CD1c-positive myeloid dendritic cell (primary cell): ENCODE measurements at regions not wholly inside any gene's neighbourhood (a gene's known extent, or its start where the extent isn't known, plus 50 kb on each side); places are given as distances from the start of the nearest gene placed in this dataset.

Experiments
- DNase-seq: peaks from one replicate; pipeline ENCODE4 v3.0.0-alpha.2; 2016; ENCODE audit errors: extremely low spot score

DNA sequence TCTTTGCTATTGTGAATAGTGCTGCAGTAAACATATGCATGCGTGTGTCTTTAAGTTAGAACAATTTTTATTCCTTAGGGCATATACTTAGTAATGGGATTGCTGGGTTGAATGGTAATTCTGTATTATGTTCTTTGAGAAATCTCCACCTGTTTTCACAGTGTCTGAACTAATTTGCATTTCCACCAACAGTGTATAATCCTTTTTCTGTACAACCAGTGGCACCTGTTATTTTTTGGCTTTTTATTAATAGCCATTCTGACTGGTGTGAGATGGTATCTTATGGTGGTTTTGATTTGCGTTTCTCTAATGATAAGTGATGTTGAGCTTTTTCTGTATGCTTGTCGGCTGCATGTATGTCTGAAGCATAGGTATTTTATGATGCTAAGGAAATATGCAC, 820.8 kb upstream of the MAP3K7 start:
- DNase-seq, result no peak

DNA sequence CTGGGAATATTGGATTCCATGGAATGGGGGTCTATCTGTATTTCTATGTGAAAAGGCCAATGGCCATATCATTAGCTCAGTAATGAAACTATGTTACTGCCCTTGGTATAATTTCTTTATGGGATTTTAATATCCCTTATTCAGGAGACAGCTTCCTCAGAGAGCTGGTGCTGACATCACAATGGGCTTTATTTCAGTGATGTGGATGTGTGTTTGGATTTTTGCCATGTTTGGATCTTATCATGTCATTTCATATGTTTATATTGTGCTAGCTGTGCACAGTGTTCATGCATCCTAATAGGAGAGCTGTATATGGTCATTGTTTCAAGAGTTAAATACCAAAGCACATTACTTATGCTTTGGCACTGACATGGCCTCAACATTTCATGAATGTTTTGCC, 806.1 kb upstream of the MAP3K7 start:
- no peak for DNase-seq

DNA sequence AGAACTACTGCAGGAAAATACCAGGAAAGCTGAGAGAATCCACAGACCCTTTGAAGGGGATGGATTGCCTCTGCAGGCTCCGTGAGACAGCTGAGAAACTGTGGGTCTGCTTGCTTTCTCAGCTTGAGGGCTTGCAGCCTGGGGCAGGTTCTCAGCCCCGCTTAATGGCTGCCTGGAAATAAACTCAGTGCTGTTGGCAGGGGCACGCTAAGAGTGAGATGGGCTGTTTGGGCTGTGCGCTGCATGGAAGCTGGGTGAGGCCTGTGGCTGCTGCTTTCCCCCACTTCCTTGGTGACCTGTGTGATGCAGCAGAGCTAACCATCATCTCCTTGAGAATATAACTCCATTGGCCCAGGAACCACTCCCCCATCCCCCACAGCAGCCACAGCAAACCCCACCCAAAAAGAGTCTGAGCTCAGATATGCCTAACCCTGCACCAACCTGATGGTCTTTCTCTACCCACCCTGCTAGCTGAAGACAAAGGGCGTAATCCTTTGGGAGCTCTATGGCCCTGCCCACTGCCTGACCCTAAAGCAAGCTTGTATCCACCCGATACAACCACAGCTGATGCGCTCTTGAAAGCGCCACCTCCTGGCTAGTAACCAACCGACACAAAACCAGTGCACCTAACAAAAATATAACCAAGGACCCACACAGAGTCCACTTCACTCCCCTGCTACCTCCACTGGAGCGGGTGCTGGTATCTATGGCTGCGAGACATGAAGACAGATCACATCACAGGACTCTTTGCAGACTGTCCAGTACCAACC, 800.6 kb upstream of the MAP3K7 start:
- no peak for DNase-seq

DNA sequence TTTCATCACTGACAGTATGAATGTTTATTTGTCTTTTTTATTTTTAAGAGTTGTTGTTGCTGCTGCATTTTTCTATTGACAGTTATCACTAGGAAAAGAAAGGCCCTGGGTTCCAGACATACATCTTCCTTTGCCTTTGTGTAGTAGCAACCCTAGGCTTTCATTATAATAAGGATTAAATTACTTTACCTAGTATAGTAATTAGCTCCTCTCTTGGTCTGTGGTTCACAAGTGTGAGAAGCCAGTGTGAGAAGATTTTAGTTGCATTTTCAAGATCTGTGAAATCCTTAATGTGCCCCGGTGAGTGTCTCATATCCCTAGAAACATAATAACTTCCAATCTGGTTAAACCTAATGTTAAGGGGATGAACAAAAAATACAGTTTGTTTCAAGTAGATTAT, 799.3 kb upstream of the MAP3K7 start:
- no peak for DNase-seq

GRCh38 chr6:91383207-91383606, 796.3 kb upstream of the MAP3K7 start:
- DNase-seq, result no peak

GRCh38 chr6:91376686-91377085, 789.8 kb upstream of the MAP3K7 start:
- DNase-seq, result no peak

GRCh38 chr6:91366781-91367180, 779.9 kb upstream of the MAP3K7 start:
- DNase-seq, result no peak

GRCh38 chr6:91358986-91359385, 772.1 kb upstream of the MAP3K7 start:
- DNase-seq, result no peak

GRCh38 chr6:91352878-91353277, 766.0 kb upstream of the MAP3K7 start:
- no peak for DNase-seq

GRCh38 chr6:91352321-91352720, 765.4 kb upstream of the MAP3K7 start:
- no peak for DNase-seq

DNA sequence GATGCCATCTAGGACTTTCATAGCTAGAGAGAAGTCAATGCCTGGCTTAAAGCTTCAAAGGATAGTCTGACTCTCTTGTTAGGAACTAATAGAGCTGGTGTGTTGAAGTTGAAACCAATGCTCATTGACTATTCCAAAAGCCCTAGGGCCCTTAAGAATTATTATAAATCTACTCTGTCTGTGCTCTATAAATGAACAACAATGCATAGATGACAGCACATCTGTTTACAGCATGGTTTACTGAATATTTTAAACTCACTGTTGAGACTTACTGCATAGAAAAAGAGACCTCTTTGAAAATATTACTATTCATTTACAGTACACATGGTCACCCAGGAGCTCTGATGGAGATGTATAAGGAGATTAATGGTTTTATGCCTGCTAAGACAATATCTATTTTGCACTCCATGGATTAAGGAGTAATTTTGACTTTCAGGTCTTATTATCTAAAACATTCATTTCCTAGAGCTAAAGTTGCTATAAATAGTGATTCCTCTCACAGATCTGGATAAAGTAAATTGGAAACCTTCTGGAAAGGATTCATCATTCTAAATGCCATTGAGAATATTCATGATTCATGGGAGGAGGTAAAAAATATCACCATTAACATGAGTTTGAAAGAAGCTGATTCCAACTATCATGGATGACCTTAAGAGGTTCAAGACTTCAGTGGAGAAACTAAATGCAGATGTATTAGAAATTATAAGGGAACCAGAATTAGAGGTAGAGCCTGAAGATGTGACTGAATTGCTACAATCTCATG, 763.5 kb upstream of the MAP3K7 start:
- DNase-seq, result no peak

GRCh38 chr6:91341473-91341872, 754.6 kb upstream of the MAP3K7 start:
- DNase-seq, result no peak

DNA sequence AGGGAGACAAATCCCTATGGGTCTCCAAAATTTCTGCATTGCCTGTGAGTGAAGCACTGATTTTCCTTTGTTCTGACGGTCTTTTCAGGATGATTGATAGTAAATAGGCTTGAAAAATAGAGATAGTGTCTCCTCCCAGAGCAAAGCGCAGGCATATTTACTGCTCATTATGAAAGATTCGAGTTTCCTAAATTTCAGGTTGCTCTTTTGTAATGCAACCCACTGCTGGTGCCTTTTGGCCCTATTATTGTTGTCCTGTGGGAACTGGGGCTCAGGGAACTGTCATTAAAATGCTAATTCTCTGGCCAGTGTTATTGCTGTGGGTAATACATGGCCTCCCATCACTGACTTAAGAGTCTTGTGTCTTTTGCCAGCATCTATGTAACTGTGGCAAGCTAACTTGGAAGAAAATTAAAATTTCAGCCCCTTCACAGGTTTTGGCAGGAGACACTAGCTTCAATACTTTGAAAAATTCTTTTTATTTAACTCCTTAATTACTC, 754.1 kb upstream of the MAP3K7 start:
- no peak for DNase-seq

- DNase-seq, result no peak
Measured at GRCh38 chr6:91337967-91338366, 751.1 kb upstream of the MAP3K7 start.

GRCh38 chr6:91330896-91331295, 744.0 kb upstream of the MAP3K7 start:
- no peak for DNase-seq

DNA sequence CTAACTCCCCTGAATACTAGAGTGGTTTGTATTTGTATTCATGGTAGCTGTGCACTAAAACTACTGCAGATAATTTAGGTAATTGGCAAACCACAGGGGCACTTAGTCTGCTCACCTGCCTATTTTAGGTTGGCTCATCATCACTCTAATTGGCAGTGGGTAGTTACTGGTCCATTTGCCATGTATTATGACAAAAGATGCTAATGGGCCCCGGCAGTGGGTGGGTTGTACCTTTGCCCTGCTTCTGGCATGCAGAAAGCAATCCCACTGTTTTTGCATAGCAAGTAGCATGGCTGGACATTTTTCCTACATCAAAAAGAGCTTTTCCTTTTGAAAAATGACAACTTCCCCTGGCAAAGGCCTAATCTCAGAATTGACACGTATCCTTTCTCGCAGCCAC, 741.4 kb upstream of the MAP3K7 start:
- no peak for DNase-seq

GRCh38 chr6:91324711-91325110, 737.8 kb upstream of the MAP3K7 start:
- DNase-seq, result no peak

- no peak for DNase-seq
Measured at GRCh38 chr6:91317984-91318383, 731.1 kb upstream of the MAP3K7 start.

DNA sequence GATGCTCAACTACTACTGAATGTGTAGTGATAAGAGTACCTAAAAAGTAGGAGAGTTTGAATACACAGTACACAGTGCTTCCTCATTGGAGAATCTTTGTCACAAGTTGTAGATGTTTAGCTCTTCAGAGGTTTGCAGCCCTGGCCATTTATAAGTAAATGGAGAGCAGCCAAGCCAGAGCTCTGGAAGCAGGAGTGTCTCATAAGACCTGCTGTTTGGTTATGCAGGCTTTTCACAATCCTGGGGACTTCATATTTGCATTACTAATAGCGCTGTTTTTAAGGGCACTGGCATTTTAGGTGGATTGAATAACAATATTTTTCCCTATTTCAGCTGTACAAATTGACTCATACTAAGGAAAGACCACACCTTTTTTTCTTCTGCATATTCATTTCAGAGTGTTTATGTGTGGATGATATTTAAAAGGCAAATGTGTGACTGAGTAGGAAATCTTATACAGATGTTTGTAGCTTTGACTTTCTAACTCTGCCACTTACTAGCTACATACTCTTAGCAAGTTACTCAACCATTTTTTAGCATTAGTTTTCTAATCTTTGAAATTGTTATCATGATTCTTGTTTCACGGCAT, 730.5 kb upstream of the MAP3K7 start:
- DNase-seq, result no peak

DNA sequence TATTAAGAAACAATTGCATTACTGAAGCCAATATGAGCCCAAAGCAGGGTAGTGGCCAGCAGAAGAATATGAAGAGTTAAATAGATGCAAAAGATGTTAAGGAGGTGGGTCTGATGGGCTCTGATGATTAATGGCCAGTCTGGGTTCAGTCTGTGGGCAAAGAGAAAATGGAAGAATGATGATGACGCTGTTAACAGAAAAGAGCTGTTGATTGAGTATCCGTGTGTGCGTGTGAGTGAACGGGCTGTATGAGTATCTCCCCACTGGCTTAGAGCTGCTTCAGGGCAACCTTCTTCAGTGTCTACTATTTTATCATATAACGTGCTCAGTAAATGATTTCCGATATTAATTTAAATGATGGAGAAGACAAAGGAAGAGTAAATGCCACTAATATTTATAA, 723.3 kb upstream of the MAP3K7 start:
- no peak for DNase-seq

DNA sequence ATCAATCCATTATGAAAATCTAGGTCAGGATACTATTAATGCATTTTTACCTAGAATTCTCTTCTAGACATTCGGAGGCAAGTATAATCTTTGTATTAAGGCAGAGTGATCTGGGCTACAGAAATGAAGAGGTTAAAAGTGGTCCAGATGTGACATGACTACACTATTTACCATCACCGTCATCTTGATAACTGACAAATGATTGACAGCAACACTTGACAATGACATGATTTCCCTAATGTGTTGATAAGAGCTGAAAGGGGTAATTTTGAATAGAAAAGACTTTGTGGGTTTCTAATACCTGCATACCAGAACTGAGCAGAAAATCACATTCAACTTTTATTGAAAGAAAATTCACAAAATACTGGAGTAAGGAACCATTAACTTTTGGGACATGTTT, 718.9 kb upstream of the MAP3K7 start:
- no peak for DNase-seq

- no peak for DNase-seq
Measured at GRCh38 chr6:91304521-91304920, 717.6 kb upstream of the MAP3K7 start.

DNA sequence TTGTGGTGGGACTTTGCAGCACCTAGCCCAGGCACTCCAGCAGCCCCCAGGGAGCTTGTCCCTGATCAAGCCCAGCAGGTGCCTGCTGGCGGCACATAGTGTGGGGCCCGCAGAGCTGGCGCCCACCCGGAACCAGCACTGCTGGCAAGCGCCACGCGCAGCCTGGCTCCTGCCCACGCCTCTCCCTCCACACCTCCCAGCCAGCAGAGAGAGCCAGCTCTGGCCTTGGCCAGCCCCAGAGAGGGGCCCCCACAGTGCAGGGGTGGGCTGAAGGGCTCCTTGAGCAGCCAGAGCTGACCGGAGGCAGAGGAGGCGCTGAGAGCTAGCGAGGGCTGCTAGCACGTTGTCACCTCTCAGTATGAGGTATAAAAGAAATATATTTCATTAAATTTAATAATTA, 716.5 kb upstream of the MAP3K7 start:
- DNase-seq, result no peak
